GM12874 (cell line): ENCODE measurements at regions not wholly inside any gene's neighbourhood (a gene's known extent, or its start where the extent isn't known, plus 50 kb on each side); places are given as distances from the start of the nearest gene placed in this dataset.

Experiments used
- TF ChIP-seq, protein P1 (sequence below): IDR thresholded peaks from 2 replicates; pipeline ENCODE4 v1.5.1; 2011; ENCODE audit warnings: low read depth, mild to moderate bottlenecking, control low read depth, low read length, moderate library complexity; ENCODE audit not compliant: insufficient read depth

DNA sequence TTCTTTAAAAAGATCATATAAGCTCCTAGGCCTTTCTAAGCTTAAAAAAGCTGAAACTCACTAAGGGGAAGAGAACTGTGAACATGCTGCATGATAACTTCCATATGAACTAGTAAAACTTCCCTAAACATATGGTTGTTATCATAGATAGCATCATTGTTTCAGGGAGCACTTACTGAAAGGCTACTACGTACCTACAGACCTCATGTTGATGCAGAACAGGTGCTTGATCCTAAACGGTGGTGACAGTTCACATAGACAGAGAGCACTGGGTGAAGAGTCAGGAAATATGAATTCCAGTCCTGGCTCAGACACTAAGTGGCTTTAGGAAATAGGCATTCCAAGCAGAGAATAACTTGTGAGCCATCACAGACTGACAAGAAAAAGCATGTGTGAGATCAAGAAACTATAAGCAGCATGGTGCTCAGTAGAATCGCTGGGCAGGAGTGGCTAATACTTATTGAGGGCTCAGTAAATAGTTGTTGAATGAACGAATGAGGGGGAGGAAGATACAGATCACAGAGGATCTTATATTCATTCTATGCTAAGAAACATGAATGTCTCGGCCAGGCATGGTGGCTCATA, 78.4 kb upstream of the NUDT4 start:
- TF ChIP-seq, protein P1, sequence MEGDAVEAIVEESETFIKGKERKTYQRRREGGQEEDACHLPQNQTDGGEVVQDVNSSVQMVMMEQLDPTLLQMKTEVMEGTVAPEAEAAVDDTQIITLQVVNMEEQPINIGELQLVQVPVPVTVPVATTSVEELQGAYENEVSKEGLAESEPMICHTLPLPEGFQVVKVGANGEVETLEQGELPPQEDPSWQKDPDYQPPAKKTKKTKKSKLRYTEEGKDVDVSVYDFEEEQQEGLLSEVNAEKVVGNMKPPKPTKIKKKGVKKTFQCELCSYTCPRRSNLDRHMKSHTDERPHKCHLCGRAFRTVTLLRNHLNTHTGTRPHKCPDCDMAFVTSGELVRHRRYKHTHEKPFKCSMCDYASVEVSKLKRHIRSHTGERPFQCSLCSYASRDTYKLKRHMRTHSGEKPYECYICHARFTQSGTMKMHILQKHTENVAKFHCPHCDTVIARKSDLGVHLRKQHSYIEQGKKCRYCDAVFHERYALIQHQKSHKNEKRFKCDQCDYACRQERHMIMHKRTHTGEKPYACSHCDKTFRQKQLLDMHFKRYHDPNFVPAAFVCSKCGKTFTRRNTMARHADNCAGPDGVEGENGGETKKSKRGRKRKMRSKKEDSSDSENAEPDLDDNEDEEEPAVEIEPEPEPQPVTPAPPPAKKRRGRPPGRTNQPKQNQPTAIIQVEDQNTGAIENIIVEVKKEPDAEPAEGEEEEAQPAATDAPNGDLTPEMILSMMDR, result no peak

DNA sequence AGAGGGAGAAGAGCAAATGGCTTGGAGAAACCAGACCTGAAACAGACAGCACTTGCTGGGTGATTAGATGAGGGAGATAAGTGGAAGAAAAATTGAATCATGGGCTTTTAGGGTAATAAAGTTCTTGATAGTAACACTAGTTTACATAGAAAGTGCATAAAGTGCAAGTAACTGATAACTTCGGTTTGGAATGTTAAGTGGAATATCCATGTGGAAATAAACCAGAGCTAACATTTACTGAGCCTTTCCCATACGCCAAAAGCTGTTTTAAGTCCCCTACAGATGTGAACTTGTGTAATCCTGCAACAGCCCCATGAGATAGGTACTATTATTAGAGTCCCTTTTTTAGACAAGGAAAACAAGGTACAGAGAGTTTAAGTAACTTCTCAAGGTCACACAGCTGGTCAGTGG, 77.1 kb upstream of the NUDT4 start:
- TF ChIP-seq, protein P1, result no peak

DNA sequence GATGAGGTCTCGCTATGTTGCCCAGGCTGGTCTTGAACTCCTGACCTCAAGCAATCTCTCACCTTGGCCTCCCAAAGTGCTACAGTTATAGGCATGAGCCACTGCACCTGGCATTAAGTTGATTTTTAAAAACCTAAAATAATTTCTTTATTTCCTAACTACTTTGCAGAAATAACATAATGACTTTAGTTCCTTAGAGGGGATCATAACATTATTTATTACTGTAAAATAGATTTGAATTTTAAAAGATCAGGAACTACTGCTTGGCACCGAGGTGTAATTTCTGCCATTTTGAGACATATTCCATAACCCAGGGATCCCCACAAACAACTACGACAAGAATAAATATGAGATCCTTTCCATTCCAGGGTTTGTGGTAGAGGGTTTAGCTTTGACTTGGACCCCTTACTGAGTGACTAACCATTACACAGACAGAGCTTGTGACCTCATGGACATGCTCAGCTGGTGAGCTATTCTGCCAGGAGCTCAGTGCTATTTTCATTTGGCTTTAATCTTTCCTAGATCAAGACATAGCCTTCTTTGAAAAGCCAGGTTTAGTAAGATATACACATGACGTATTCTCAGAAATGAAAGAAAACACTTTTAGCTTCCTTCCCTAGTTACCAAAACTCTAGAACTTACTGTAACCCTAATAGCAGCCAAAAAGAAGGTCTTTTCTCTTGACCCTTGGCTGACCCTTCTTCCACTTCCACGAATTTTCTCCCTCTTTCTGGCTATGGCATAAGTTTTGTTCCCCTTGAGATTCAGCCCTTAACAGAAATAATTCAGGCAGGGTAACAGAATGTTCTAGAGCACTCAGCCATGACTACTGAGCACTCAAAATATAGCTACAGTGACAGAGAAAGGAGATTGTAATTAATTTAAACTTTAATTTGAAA, 75.1 kb upstream of the NUDT4 start:
- TF ChIP-seq, protein P1, result no peak

DNA sequence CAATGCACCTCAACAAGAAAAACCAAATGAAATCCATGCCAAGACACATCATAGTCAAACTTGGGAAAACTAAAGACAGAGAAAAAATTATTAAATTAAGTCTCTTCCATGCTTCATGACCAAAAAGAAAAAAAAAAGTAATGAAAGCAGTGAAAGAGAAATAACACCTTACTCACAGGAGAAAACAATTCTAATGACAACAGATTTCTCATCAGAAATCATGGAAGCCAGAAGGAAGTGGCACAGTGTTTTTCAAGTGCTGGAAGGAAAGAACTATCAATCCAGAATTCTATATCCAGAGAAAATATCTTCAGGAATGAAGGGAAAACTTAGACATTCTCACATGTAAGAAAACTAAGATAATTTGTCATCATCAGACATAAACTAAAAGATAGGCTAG, 71.1 kb upstream of the NUDT4 start:
- TF ChIP-seq, protein P1, result no peak

DNA sequence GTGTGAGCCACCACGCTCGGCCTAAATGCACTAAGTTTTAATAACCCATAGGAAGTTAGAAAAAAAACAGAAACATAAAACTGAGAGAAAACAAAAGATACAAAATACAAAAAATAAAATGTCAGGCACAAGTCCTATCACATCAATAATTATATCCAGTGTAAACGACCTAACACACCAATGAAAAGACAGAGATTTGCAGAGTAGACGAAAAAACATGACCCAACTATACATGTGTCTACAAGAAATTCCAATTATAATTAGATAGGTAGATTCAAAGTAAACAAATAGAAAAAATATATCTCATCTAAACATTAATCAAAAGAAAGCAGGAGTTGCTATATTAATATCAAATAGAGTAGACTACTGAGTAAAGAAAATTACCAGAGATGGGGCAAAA, 69.4 kb upstream of the NUDT4 start:
- TF ChIP-seq, protein P1, result no peak

DNA sequence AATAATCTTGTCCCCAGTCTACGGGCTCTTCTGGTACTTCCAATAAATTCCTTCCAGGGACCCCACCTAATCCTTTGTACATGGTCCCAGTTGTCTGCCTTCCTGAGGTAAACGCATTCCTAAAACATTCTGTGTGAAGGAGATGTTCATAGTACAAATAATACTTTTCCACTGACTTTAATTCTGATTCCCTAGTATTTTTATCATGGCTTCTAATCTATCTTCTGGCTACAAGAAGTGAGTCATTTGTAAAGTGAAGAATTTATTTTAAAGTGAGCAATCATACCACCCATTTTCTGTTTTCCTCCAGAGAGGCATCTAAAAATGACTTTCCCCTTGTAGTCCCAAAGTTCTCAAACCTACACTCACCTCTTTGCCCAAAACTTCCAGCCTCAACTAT, 65.9 kb upstream of the NUDT4 start:
- TF ChIP-seq, protein P1, result no peak

DNA sequence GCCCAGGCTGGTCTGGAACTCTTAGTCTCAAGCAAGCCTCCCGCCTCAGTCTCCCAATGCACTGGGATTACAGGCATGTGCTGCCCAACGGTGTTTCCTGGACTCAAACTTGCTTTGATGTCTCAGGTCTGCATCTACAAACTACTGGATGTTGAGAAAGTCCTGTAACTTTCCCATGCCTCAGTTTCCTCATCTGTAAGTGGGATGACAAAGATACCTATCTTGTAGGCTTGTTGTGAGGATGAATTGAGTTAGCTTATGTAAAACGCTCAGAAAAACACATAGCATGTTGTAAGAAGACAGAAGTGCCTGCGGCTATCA, 63.6 kb upstream of the NUDT4 start:
- TF ChIP-seq, protein P1, result no peak
